ENCODE measurements at regions not wholly inside any gene's neighbourhood (a gene's known extent, or its start where the extent isn't known, plus 50 kb on each side); places are given as distances from the start of the nearest gene placed in this dataset.

- Histone ChIP-seq H3K27ac (ENCODE audit: low read depth, low read length) (no peak overlapping the region), H3K4me3 (ENCODE audit: extremely low read depth in 1 of 4, insufficient read depth in 2 of 4, low read depth in 3 of 4, low read length in 4 of 4) (no peak overlapping the region)
- no peak for TF ChIP-seq MAFK (IDR thresholded peaks at IDR 0.05; ENCODE audit: low read depth, low read length)
- no peak for TF ChIP-seq RXRA (IDR thresholded peaks at IDR 0.05; ENCODE audit: insufficient read depth, low read depth, low read length)
- no peak for TF ChIP-seq KDM4A (IDR thresholded peaks at IDR 0.05; ENCODE audit: low read depth, low read length, severe bottlenecking)
- TF ChIP-seq RAD21 (IDR thresholded peaks at IDR 0.05 in 1 of 2, conservative IDR thresholded peaks at IDR 0.05 in 1 of 2; ENCODE audit: low read depth in 2 of 2, low read length in 2 of 2), result no peak
- no peak for TF ChIP-seq ZNF274 (IDR thresholded peaks at IDR 0.05; ENCODE audit: borderline replicate concordance, extremely low read depth, low read length)
- TF ChIP-seq SP1 (IDR thresholded peaks at IDR 0.05; ENCODE audit: low read depth, low read length), result no peak
- no peak for TF ChIP-seq SIX5 (IDR thresholded peaks at IDR 0.05; ENCODE audit: low read depth, low read length)
- no peak for TF ChIP-seq CTBP2 (IDR thresholded peaks at IDR 0.05; ENCODE audit: borderline replicate concordance, insufficient read depth, insufficient read length, low read length)
- no peak for TF ChIP-seq TAF7 (optimal IDR thresholded peaks at IDR 0.05; ENCODE audit: borderline replicate concordance, low read depth, low read length)
- no peak for TF ChIP-seq SIRT6 (IDR thresholded peaks at IDR 0.05; ENCODE audit: low read length)
- TF ChIP-seq BACH1 (IDR thresholded peaks at IDR 0.05; ENCODE audit: low read length), result no peak
- no peak for TF ChIP-seq SIN3A (conservative IDR thresholded peaks at IDR 0.05 in 1 of 2, IDR thresholded peaks at IDR 0.05 in 1 of 2; ENCODE audit: low read depth in 1 of 2, low read length in 2 of 2)
- TF ChIP-seq, protein P1, sequence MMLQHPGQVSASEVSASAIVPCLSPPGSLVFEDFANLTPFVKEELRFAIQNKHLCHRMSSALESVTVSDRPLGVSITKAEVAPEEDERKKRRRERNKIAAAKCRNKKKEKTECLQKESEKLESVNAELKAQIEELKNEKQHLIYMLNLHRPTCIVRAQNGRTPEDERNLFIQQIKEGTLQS (IDR thresholded peaks at IDR 0.05; ENCODE audit: insufficient read depth, low read depth, low read length), result no peak
- TF ChIP-seq SUZ12 (IDR thresholded peaks at IDR 0.05; ENCODE audit: low read length), result no peak
These were observed 201.4 kb upstream of the PWP1 start for GRCh38 chr12:107484230-107484629.

More at GRCh38 chr12:107484230-107484629, 201.4 kb upstream of the PWP1 start:
- no peak overlapping the region for H2BK15ac ChIP-seq (ENCODE audit: low read length)
- no peaks in the 10 kb centered on the region for H3K79me2 ChIP-seq (ENCODE audit: control insufficient read depth in 1 of 2, insufficient read depth in 2 of 2, low read length in 2 of 2)
- no peak overlapping the region for H2BK120ac ChIP-seq (replicated peaks; ENCODE audit: low read depth, low read length)
- ChIA-PET POLR2A (ENCODE audit: partially characterized antibody) (no interaction called here), CTCF (ENCODE audit: partially characterized antibody) (interaction anchor here (1.0 to 1.9 kb wide), 3 partner anchors 10 to 192 kb away, joined by 3 to 4 read pairs (median 3); no protein-coding TSS in a partner anchor)
- no peak overlapping the region for H2AFZ ChIP-seq (ENCODE audit: low read length)
- H3K36me3 ChIP-seq (ENCODE audit: control insufficient read depth in 2 of 4, insufficient read depth in 4 of 4, low read length in 3 of 4), result no peaks in the 10 kb centered on the region
- H2BK5ac ChIP-seq (ENCODE audit: low read depth, low read length), result no peak overlapping the region
- no peak overlapping the region for H2AK5ac ChIP-seq (ENCODE audit: low read depth, low read length)
- H3K9me3 ChIP-seq (ENCODE audit: insufficient read depth in 2 of 2, low read depth in 1 of 2, low read length in 1 of 2), result no peaks in the 10 kb centered on the region
- no peak for FAIRE-seq
- no peak overlapping the region for H3K4ac ChIP-seq (replicated peaks; ENCODE audit: insufficient read length, low read depth, low read length)
- no peak overlapping the region for H4K5ac ChIP-seq (ENCODE audit: insufficient read length, low read depth, low read length)
- no peak for DNase-seq (ENCODE audit: low read depth in 1 of 2, low spot score in 2 of 2)
- H3K4me1 ChIP-seq (replicated peaks in 1 of 4; ENCODE audit: control insufficient read depth in 3 of 4, insufficient read depth in 4 of 4, low read length in 3 of 4), result no peaks in the 10 kb centered on the region
- H3K56ac ChIP-seq (replicated peaks; ENCODE audit: insufficient read length, low read depth, low read length), result no peak overlapping the region
- no peak overlapping the region for H2BK12ac ChIP-seq (ENCODE audit: low read depth, low read length)
- WGBS, 2 experiments (ENCODE audit: extremely low coverage in 1 of 2, insufficient coverage in 1 of 2, insufficient read length in 1 of 2, insufficient replicate concordance in 2 of 2, low coverage in 1 of 2, low lambda C conversion rate in 2 of 2, missing lambda C conversion rate in 1 of 2), result 92% methylated on average over 3 of the region's 3 CpGs; no CpG with 5 or more reads in 1 of the 2 experiments
- no peak overlapping the region for H3K18ac ChIP-seq (ENCODE audit: extremely low read depth, low read length)
- peaks cover 0 to 2% (median 0%) of the 10 kb centered on the region in 4 experiments; a peak in 2 of 7 replicates for H3K27me3 ChIP-seq (replicated peaks in 1 of 4; ENCODE audit: control insufficient read depth in 3 of 4, extremely low read depth in 1 of 4, insufficient read depth in 3 of 4, low read length in 3 of 4)
- no peak overlapping the region for H3K9ac ChIP-seq (replicated peaks in 1 of 4; ENCODE audit: extremely low read depth in 1 of 4, low read depth in 3 of 4, low read length in 3 of 4)
- H4K8ac ChIP-seq (ENCODE audit: extremely low read depth, insufficient read depth, low read length), result no peak overlapping the region
- H3K23me2 ChIP-seq (ENCODE audit: low read depth, low read length), result no peaks in the 10 kb centered on the region
- no peak overlapping the region for H3K23ac ChIP-seq (ENCODE audit: insufficient read length)
- no peaks in the 10 kb centered on the region for H3K79me1 ChIP-seq (ENCODE audit: low read depth, low read length)
- no peak overlapping the region for H3K14ac ChIP-seq (ENCODE audit: insufficient read length)
- no peak overlapping the region for H3K4me2 ChIP-seq (ENCODE audit: insufficient read depth in 1 of 2, low read depth in 2 of 2, low read length in 2 of 2)
- H2BK20ac ChIP-seq (ENCODE audit: low read length), result no peak overlapping the region
- H4K20me1 ChIP-seq (replicated peaks in 1 of 2; ENCODE audit: control insufficient read depth in 1 of 2, insufficient read depth in 2 of 2, low read length in 2 of 2), result peaks cover 0 to 2% of the 10 kb centered on the region in 2 experiments
- no peak overlapping the region for H4K91ac ChIP-seq (replicated peaks; ENCODE audit: insufficient read length, low read length)

Measured in H1 (cell line).